Right ventricle myocardium superior (tissue), 1 donor: ENCODE measurements at regions not wholly inside any gene's neighbourhood (a gene's known extent, or its start where the extent isn't known, plus 50 kb on each side); places are given as distances from the start of the nearest gene placed in this dataset.
"Not testable (repeated sequence)": the region's sequence is repeated elsewhere in the genome, so short reads cannot be mapped to it uniquely, and the experiment has no call there.

Source experiments
- ATAC-seq: fragments of 200-7000 bp; cut with Tn5 transposase; one replicate; pipeline ENCODE4 v1.9.1; 2020; ENCODE audit warnings: mild to moderate bottlenecking; ENCODE audit not compliant: poor library complexity
- DNase-seq: peaks from one replicate; pipeline ENCODE4 v3.0.0-alpha.2; 2020
- intact Hi-C: fragments of 100-400 bp; cut with DNase I; formaldehyde crosslinking; loops from one replicate; pipeline ENCODE4 v1.11.2; 2022
- donor health status: DM: no; HTN: yes; CAD: no; lungs with severe emphysema.

DNA sequence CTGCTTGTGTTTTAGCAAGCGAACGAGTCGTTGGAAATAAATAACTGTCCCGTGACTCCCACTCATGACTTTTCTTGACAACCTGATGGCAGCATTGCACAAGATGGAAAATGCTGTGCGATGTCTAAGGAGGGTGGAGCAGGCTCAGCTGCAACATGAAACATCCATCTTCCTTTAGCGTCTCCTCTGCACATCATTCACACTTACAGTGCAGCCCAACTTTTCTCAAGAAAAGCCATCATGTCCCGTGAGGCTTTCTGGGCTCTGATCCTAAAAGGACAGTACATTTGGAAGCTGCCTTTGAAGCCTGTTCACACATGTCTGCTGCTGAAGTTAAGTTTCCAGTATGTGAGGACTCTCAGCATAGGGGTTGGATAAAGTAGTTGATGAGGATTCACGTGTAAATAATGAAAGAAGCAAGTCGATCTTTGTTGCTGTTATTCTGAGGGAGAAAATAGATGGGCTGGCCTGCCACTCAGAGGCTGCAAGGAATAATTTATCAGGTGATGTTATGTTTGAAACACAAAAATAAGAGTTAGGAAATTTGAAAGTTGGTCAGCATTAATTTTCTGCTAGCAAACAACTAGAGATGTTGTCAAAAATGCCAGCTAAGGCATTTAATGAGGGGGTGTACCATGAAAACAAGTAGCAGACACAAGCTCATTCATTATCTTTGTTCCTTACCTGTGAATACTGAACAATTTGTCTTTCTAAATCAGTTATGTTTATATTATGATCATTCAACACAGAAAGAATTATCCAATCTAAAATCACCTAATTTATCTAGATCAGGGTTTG is 328.7 kb upstream of the ZFP42 start:
- ATAC-seq (no peak), DNase-seq (no peak)
- intact Hi-C loops = no loop called here

- ATAC-seq (no peak), DNase-seq (no peak)
- intact Hi-C loops = no loop called here
Measured at GRCh38 chr4:187668526-187669082, 327.0 kb upstream of the ZFP42 start.

DNA sequence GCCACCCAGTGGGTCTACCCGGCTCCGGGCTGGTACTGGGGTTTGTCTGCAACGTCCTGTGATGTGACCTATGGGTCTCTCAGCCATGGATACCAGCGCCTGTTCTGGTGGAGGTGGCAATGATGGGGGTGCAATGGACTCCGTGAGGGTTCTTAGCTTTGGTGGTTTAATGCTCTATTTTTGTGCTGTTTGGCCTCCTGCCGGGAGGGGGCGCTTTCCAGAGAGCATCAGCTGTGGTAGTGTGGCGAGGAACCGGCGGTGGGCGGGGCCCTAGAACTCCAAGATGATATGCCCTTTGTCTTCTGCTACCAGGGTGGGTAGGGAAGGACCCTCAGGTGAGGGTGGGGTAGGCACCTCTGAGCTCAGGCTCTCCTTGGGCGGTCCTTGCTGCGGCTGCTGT is 324.1 kb upstream of the ZFP42 start:
- intact Hi-C loops, ATAC-seq, DNase-seq: not testable (repeated sequence)

GRCh38 chr4:187671958-187672357 is 323.6 kb upstream of the ZFP42 start:
- not testable (repeated sequence) for ATAC-seq, DNase-seq

DNA sequence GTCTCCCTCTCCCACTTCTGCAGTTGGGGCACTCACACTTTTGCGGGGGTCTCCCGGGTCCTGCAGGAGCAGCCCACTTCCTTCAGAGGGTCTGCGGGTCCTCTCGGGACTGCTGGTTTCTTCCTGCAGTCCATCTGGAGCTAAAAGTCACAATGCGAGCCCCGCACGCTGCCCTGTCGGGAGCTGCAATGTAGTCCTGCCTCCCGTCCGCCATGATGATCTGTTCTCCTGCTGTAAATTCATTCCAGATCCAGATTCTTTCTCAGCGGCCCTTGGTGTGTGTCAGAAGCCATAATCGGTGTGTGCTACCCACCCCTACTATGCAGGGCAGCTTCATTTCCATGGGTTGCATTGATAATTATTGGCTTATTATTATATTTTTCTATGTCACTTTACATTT is 323.0 kb upstream of the ZFP42 start:
- DNase-seq, ATAC-seq, intact Hi-C loops: not testable (repeated sequence)

More at GRCh38 chr4:187671958-187672357, 323.6 kb upstream of the ZFP42 start:
- intact Hi-C loops = not testable (repeated sequence)

DNA sequence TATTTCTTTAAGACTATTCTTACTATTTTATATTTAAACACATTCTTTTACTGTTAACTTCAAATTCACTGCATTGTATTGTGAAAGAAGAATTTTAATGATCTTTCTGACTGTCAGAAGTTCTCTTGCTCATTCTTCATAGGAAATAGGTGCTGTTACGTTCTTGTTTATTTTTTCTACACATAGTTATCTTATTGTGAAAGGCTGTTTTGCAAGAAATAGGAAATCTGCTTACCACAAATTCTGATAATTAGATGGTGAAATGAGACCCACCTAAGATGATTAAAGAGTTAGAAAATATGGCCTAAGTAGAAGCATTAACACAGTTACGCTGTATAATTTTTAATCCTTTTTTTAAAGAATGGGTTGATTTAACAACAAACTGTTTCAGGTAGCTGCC is 316.1 kb upstream of the ZFP42 start:
- DNase-seq = no peak
- no peak for ATAC-seq
- intact Hi-C loops = no loop called here

DNA sequence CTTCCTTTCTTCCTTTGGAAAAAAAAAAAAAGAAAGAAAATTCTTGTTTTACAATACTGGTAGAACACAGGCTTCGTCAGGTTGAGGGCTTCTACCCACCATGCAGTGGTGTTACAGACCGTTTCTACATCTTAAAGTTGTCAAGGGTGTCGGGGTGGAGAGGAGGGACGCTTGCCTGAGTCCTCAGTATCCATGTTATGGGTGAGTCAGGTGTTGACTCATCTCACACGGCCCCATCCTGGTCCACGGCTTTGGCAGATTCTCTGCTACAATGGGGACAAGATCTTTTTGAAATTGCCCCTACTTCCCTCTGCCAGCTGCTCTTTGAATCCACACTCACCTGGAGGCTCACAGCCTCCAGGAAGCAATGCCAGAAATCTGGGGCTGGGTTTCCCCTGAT is 310.3 kb upstream of the ZFP42 start:
- intact Hi-C loops = no loop called here
- no peak for DNase-seq
- ATAC-seq = no peak

DNA sequence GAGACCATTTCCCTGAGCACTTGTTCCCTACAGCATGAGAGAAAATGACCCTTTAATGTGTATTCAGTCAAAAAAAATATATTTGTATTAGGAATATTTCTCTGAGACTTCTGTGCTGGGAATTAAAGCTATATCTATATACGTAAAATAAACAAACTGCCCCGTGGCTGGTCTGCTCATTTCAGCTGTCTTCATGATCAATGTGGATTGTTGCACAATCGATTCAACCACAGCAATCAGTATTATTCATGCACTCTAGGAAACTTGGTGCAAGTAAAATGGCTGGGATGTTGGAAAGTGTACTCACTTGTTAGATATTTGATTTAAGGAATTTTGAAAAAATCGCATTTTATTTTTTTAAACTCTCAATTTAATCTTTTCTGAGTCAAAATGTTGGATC is 307.9 kb upstream of the ZFP42 start:
- DNase-seq (no peak), ATAC-seq (no peak)
- intact Hi-C loops = no loop called here

DNA sequence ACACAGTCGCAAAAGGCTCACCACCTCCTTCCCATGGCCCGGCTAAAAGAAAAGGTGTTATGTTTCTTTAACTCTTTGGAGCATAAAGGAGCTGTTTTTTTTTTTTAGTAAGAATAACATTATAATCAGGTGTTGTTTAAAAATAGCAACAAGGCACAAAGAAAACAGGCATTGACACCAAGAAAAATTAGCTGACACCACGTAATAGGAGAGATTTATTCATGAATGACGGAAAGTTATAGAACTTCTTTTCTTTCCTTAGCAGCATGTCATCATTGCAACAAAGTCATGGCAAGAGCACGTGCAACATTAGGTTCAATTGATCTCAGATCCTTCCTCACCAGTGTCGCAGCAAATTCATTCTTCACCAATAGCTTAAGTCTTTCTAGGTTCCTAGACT is 302.9 kb upstream of the ZFP42 start:
- ATAC-seq = no peak
- intact Hi-C loops = no loop called here
- no peak for DNase-seq

DNA sequence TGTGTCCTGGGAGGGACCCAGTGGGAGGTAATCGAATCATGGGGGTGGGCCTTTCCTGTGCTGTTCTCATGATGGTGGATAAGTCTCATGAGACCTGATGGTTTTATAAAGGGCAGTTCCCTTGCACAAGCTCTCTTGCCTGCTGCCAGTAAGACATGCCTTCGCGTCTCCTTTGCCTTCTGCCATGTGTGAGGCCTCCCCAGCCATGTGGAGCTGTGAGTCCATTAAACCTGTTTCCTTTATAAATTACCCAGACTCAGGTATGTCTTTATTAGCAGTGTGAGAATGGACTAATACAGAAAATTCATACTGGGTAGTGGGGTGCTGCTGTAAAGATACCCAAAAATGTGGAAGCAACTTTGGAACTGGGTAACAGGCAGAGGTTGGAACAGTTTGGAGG is 300.0 kb upstream of the ZFP42 start:
- ATAC-seq, intact Hi-C loops, DNase-seq: not testable (repeated sequence)

GRCh38 chr4:187711586-187711985 is 284.0 kb upstream of the ZFP42 start:
- ATAC-seq = no peak
- intact Hi-C loops = no loop called here
- DNase-seq = no peak

- DNase-seq (no peak), ATAC-seq (no peak)
- intact Hi-C loops = no loop called here
Measured at GRCh38 chr4:187714957-187715356, 280.6 kb upstream of the ZFP42 start.

- ATAC-seq = no peak
- no peak for DNase-seq
- intact Hi-C loops = no loop called here
Measured at GRCh38 chr4:187715466-187715865, 280.1 kb upstream of the ZFP42 start.

- DNase-seq (no peak), ATAC-seq (no peak)
- intact Hi-C loops = no loop called here
Measured at GRCh38 chr4:187724456-187724855, 271.1 kb upstream of the ZFP42 start.

DNA sequence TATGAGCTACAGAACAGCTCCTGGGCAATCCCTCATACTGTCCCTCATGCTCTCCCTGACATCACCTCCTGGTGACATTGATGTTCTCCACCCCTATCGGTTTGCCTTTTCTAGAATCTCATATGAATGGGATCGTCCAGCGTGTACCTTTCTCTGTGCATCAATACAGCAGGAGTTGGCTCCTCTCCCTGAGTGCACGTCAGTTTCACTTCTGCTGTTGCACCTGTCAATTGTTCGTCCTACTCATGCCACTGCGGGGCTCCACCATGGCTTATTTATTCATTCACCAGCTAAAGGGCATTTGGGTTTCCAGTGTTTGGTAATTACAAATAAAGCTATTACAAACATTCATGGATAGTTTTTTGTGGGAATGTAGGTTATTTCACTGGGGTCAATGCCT is 269.1 kb upstream of the ZFP42 start:
- no peak for ATAC-seq

GRCh38 chr4:187732524-187732923 is 263.0 kb upstream of the ZFP42 start:
- DNase-seq (no peak), ATAC-seq (no peak)

More for the DNA sequence above, 269.1 kb upstream of the ZFP42 start:
- intact Hi-C loops = no loop called here
- DNase-seq = no peak

DNA sequence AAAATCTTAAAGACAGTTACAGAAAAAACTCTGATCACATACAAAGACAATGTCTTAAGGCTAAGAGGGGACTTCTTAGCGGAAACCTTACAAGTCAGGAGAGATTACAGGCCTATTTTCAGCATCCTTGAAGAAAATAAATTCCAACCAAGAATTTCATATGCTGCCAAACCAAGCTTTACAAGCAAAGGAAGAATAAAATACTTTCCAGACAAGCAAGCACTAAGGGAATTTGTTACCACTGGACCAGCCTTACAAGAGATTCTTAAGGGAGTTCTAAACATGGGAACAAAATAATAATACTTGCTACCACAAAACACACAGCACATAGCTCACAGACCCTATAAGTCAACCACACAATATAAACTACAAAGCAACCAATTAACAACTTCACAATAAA is 255.8 kb upstream of the ZFP42 start:
- intact Hi-C loops = no loop called here
- DNase-seq (no peak), ATAC-seq (no peak)

More at GRCh38 chr4:187732524-187732923, 263.0 kb upstream of the ZFP42 start:
- intact Hi-C loops = no loop called here

- intact Hi-C loops = no loop called here
- no peak for DNase-seq
- no peak for ATAC-seq
Measured at GRCh38 chr4:187744911-187745310, 250.7 kb upstream of the ZFP42 start.

GRCh38 chr4:187750652-187751051 is 244.9 kb upstream of the ZFP42 start:
- DNase-seq, intact Hi-C loops, ATAC-seq: not testable (repeated sequence)

- DNase-seq (no peak), ATAC-seq (no peak)
- intact Hi-C loops = no loop called here
Measured at GRCh38 chr4:187767158-187767557, 228.4 kb upstream of the ZFP42 start.
